GM18520 (cell line): ENCODE measurements at regions not wholly inside any gene's neighbourhood (a gene's known extent, or its start where the extent isn't known, plus 50 kb on each side); places are given as distances from the start of the nearest gene placed in this dataset.

Source experiments
- ATAC-seq: cut with Tn5 transposase; IDR thresholded peaks from one replicate; pipeline ENCODE4 v1.9.1; 2021; ENCODE audit not compliant: unreplicated experiment

DNA sequence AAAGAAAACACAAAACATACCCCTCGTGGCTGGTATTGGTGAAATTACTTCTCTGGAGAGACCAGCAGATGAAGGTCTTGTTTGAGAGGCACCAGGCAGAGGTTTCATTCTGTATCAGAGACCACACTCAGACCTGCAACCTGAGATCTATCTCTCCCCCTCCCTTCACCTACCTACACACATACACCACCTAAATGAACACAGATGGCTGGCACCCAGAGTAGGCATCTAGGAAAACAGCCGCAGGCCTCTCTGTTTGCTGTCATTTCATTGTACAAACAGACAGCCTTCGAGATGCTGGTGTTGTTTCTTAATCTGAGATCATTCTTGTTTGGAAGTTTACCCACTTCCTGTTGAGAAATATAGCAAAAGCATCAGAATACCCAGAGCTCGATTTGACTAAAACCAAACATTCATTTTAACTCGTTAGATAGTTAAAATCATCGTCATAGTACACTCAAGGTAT, 173.9 kb upstream of the SLC25A13 start:
- peak; percentile 48 for ATAC-seq

DNA sequence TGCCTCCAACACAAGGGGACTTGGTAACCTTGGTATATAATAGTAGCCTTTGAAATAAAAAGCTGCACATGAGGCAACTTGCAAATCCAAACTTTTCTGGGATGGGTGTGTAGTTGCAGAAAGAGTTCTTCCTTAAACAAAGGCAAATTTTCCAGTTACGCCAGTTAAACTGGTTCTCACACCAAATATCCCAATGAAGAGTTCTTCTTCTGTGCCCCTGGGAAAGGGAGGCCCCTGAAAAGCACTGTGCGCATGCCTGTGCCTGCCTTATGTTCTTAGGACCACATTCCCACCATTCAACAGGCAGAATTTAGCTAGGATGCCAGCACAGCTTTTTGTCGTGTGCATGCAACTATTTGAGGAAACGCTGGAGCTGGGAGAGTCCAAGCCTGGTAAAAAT, 164.8 kb upstream of the SLC25A13 start:
- ATAC-seq: no peak

DNA sequence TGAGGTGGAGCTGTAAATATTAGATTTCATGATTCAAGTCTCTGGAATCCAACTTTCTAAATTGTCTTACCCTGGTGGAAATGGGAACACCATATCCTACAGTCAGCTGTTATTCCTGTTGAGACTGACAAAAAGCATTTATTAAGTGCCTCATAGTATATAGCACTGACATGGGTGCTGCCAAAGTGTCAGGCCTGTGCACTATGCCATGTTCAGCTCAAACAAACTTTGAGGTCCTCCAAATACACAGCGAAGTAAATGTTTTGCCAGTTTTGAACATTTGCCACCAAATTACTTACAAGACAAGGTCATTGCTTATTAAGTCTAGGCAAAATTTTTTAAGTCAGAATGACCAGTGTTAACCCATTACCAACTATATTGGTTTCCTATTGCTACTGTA, 162.9 kb upstream of the SLC25A13 start:
- ATAC-seq: no peak

DNA sequence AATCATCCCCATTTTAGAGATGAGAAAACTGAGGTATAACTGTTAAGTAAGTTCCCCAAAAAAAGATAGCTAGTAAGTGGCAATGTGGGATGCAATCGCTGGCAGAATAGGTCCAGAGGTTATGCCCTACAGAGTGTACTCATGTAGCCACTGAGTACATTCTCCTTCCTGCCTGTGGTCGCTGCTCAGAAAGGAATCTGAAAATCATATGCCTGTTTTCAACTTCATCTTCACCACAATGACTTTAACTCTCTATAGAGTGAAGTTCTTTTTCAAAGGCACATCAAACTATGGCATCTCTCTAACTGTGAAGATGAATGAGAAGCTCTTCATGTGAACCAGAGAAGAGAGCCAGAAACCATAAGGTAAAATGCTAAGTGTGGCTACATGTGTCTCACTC, 162.2 kb upstream of the SLC25A13 start:
- ATAC-seq: no peak

DNA sequence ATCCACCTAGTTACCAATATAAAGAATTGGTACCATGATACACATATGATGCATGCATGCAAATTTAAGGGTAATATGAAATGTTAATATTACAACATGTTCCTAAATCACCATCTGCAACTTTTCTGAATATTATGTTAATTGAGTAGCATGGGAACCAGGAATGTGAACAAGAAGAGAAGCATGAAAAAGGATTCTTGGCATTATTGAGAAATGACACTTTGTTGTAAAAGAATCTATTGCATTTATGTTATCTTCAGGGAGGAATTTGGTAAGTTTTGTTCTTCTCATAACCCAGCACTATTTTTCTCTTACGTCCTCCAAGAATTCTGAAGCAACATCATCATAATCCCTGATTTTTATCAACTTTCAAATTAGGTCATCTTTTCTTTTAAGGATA, 159.9 kb upstream of the SLC25A13 start:
- ATAC-seq: no peak

DNA sequence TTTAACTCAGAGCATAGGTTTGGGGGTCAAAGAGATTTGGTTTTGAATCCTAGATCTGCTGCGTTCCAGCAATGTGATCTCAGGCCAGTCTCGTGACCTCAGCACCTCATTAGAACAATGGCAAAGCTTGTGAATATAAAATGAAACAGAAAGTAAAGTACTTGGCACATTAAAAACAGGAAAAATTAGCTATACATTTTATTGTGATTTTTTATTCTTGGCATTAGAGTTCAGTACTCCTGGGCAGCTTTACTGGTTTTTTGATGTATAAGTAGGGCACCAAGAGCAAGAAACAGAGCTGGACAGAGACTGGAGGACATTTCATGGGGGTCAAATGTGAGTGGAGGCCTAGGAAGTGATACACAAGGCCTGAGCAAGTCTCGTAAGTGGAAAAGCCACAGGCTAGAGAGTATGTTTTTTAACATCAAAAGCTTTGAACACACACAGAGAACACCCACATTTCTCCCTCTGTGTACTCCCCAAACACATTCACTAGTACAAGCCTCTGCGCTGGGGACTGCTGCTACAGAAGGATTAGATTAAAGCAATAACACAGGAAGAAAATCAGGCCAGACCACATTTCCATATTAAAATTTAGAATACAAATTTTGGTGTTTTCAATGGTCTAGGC, 157.2 kb upstream of the SLC25A13 start:
- no peak for ATAC-seq

DNA sequence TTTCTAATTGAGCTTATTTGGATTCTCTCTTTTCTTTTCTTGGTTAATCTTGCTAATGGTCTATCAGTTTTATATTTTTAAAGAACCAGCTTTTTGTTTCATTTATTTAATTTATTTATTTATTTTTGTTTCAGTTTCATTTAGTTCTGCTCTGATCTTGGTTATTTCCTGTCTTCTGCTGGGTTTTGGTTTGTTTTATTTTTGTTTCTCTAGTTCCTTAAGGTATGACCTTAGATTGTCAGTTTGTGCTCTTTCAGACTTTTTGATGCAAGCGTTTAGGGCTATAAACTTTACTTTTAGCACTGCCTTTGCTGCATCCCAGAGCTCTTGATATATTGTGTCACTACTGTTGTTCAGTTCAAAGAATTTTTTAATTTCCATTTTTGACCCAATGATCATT, 149.7 kb upstream of the SLC25A13 start:
- ATAC-seq: no peak

DNA sequence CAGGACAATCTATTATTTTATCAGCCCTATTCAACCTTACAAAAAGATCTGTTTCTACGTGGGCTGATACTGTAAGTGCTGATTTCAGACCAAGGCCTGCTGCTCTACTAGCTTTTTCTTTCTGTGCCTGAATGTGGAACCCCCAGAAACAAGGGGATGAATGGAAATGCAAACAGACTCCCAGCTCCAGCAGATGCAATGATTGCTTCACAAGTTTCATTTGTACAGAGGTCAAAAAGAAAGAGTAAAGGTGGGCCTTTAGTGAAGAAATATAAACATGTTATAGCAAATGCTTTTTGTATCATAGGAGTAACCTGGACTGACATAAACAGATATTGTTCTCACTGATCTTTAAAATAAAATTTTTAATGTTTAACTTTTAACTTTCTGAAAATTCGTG, 130.2 kb upstream of the SLC25A13 start:
- no peak for ATAC-seq

DNA sequence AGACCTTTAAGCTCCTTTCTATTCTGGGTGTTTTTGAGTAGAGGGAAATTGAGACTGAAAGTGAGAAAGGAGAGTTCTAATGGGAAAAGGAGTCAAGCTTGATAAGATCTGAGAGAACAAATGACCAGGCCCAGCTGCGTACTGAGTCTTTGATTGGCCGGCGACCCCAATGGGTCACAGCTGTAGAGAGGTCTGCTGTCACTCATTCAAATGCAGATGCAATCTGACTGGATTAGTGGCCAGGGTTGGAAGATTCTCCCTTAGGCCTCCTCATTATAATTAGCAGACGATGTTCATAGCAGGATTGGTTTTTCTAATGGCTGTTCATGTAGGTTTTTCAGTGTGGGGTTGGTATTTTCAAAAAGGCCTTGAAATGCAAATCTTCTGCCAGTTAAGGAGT, 127.2 kb upstream of the SLC25A13 start:
- no peak for ATAC-seq

DNA sequence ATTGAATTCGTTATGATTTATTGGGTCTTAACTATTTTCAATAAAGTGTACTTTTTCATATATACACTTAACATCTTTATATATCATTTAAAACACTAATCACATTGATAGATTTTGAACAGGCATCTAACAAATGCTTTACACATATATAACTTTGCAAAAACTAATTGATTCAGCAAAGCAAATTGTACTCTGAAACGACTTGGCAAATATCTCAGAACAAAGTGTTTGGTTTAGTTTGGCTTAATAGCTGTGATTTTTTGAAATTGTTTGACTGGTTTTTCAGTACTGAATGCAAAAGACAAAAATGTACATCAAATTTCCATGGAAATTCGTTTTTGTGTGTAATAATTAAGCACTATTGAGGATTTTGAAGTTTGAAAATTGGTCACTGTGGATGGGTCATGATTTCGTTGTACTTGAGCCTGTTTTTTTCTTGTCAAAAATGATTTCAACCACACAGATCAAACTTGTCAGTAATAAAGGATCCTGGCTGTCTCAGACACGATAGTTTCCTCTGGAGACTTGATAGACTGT, 125.3 kb upstream of the SLC25A13 start:
- ATAC-seq: no peak

DNA sequence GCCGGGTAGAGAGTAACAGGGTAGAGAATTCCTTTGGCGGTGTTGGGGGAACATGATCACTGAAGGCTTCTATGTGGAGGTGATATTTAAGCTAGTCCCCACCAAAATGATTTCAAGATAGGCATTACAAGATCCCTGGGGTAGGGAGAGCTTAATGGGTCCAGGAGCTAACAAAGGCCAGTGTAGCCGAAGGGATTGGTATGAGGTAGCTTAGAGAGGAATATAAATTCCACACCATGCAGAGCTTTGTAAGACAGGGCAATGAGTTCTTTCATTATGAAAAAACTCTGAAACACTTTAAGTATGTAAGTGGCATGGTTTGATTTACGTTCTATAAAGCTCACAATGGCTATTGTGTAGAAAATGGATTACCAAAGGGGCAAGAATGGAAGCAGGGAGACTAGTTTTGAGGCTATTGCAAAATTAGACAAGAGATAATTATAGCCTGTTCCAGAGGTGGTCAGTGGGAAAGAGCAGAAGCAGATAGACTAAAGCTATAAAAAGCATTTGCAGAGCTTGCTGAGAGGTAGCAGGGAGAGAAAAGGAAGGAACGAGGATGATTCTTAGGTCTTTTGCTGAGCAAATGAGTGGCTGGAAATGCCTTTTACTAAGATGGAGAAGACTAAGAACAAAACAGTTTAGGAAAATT, 119.7 kb upstream of the SLC25A13 start:
- no peak for ATAC-seq

DNA sequence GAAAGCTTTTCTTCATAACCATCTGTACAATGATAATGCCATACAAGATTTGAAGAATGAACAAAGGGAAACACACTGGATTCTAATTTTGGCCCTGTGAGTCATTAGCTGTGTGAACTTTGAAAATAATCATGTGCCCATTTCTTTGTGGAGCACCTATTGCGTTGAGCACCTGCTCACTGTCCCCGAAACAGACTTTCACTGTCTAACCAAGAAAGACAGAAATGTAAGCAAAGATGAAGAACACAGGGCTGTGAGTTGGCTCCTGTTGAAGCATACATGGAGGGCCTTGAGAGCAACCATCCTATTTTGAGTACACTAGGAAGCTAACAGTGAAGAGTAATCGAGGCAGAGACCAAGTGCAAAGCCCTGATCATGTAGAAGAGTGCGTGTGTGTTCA, 118.4 kb upstream of the SLC25A13 start:
- no peak for ATAC-seq

DNA sequence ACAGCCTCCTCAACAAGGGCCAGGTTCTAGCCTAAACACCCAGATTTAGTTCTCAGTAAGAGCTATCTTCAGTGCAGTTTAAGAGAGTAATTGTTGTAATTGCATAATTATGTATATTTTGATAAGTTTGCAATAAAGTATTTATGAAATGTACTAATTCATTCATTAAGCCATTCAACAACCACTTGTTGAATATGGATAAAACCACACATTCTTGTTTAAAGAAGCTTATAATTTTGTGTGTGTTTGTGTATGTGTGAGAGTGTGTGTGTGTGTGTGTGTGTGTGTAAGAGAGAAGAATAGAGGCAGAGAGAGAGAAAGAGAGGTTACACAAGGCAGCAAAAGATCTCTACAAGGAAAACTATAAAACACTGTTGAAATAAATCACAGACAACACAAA, 115.0 kb upstream of the SLC25A13 start:
- ATAC-seq: no peak

DNA sequence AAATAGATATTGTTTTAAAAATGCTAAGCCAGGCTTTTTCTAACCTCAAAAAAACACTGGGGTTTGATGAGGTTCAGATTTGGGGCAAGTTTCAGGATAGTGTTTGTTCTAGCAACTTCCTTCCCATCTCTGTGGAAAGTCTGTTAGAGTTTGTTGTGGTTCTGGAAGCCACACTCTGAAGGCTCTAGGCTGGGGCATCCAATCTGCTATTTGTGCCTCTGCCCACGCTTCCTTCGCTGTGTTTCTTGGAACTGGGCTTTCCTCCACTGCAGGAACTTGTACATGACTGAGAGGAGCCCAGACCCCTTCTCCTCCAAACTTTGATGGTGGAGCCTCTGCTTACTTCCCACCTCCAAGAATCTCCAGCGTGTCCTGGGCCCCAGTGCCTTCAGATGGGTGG, 108.5 kb upstream of the SLC25A13 start:
- ATAC-seq: no peak

DNA sequence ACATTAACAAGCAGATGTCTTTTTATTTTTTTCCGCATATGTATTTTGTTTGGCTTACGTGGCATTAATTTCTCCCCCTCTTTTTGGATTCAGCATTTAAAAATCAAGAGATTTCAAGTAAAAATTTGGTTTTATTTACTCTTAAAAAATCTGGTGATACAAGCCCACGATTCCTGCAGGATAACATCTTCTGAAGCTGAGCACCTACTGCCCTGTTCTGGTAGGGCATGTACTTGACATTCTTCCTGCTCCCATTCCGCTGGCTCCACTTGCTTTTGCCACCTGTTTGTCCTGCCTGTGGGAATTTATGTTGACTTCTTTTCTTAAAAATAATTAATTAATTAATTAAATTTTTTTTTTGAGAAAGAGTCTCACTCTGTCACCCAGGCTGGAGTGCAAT, 105.2 kb upstream of the SLC25A13 start:
- ATAC-seq: no peak

DNA sequence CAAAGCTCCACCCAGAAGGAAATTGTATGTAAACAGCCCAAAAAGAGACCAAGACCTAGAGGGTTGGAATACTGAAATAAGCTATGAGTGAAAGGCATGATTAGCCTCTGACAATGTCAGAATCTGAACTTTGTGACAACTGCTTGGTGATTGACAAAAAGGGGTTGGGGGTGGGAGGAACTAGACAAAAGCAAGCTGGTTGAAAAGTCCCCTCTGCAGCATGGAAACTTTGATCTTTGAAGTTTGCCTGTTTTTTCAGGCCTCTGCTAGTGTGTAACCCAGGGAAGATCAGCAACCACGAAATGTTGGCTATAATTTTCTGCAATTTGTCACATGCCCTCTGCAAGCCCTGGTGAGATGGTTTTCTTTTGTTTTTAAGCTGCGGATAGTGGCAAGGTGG, 104.8 kb upstream of the SLC25A13 start:
- no peak for ATAC-seq

DNA sequence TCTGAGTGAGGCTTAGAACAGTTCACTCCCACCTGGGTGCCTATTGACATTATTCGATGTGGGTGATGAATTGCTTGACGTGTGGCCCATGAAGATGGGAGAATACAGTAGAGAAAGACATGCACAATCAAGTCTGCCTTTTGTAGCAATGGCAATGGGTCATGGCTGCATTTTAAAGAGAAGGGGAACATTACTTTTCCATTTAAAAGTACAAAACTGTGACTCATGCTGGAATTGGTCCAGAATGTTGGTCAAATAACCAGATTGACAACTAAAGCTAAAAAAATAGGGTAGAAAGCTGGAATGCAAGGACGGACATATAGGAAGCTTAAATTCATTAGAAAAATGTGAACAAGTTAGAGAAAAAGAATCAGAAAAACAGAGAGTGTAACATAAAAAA, 104.1 kb upstream of the SLC25A13 start:
- no peak for ATAC-seq

DNA sequence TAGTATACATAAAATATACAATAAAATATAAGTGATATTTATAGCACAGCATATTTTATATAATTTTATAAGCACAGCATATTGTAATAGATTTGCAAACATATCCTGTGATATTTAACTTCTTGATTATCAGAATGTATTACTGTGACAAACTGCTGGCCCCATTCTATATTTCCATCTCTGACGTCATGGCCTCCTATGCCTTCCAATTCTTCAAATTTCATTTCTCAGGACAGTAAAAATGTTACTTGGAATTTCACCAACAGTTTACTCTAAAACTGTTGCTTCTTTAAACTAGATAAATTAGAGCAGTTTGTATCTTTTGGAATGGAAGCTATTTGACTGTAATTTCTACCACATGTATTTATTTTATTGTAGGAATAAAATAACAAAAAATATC, 102.5 kb upstream of the SLC25A13 start:
- ATAC-seq: no peak

DNA sequence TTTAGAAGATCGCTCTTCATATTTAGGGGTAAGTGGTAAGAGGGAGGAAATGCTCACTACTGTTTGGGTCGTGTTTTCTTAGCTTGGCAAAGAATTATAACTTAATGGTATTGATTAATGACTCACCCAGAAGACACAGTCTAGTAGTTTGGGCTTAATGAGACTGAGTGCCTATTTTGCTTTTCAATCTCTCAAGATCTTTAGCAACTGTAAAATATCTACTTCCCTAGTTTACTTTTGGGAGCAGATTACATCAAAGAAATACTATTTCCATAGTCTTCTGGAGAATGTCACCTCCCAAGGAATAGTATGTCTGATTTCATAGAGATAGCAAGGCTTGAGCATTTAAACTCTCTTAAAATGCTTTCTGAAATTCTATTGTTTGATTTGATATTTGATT, 100.5 kb upstream of the SLC25A13 start:
- no peak for ATAC-seq

DNA sequence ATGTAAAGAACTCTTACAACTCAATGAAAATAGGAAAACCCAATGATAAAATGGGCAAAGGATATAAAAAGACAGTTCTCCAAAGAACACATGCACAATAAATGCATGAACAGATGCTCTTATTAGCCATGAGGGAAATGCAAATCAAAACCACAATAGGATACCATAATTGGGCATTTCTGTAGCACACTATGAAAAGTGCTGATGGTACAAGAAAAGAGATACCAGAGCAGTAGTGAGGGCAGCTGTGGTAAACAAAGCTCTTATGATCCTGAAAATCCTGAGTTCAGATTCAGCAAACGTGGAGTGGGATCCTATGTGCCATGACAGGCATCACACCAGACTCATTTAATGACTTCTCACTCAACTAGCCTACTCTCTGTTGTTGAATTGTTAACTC, 96.7 kb upstream of the SLC25A13 start:
- no peak for ATAC-seq

DNA sequence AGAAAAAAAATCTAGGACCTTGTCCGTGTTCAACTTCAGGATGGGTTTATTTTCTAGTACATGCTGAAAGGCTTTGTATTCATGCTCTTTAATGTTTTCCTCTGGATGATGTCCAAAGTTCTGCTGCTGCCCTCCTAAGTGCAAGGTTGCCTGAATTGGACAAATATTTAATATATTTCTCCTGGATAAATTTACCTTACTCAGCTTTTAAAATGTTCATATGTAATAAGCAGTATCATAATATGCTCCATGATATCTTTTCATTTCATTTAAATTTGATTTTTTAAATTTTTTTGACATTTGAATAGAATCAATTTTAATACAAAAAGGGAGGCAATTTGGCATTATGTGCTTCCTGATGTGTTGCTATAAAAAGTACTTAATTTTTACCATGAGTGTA, 95.9 kb upstream of the SLC25A13 start:
- ATAC-seq: no peak

DNA sequence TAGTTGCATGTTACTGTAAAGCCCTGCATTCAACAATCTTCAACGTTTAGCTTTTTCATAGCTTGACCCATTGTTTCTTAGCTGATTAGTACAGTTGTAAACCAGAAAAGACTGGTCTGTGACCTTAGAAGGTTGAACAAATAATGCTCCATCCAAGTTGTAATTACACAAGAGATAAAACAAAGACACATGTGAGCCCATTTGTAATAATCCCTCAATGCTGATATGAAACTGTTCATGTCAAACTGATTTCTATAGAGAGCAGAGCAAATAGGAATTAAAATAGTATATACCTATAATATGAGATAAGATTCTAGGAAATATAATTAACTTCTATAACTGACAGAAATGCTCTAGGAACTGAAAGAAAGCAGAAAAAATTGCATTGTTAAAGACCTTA, 94.7 kb upstream of the SLC25A13 start:
- ATAC-seq: no peak

DNA sequence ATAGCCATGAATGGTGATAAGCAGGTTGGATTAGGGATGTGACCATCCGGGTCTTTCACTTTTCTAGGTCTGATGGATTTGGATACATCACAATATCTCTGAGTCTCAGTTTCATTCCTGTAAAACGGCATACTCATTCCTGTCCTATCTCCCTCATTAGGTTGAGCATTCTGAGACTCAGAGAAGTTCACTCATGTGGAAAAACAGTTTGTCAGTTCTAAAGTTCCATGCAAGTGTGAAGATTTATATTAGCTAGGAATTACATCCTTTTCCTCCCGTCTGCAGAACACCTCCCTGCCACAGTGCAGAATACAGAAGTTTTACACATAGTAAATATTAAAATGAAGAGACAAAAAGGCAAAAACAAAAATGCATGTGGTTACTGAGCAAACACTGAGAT, 94.2 kb upstream of the SLC25A13 start:
- no peak for ATAC-seq
